RWPE1 (cell line): ENCODE measurements at regions not wholly inside any gene's neighbourhood (a gene's known extent, or its start where the extent isn't known, plus 50 kb on each side); places are given as distances from the start of the nearest gene placed in this dataset.

Source experiments
- CTCF ChIA-PET: fragments of 350-600 bp; sonication (Branson Sonifier 250); formaldehyde crosslinking; extraction: SDS; loops from one replicate; lab custom pipeline; 2021; lab: Yijun Ruan, JAX
- POLR2A ChIA-PET: fragments of 400-600 bp; formaldehyde crosslinking; extraction: SDS; loops from one replicate; lab custom pipeline; 2020; ENCODE audit warnings: antibody characterized with exemption; ENCODE audit not compliant: low non-redundant PET; lab: Yijun Ruan, JAX
- DNase-seq: peaks from one replicate; pipeline ENCODE4 v3.0.0; 2012; ENCODE audit warnings: low spot score
- H3K27ac ChIP-seq: fragments of 450-650 bp; 2 replicates; pipeline ENCODE4 v1.5.1; 2017
- CTCF ChIP-seq: fragments of 450-650 bp; conservative IDR thresholded peaks from 2 replicates; pipeline ENCODE4 v1.5.1; 2017; ENCODE audit warnings: low read depth, mild to moderate bottlenecking

GRCh38 chr5:93249651-93250289, 331.2 kb downstream of the NR2F1-AS1 start:
- CTCF ChIA-PET, result no interaction called here
- peak; percentile 34 for DNase-seq
- POLR2A ChIA-PET, result no interaction called here
- TF ChIP-seq CTCF, result no peak
- H3K27ac ChIP-seq, result no peak overlapping the region

GRCh38 chr5:93247105-93247504, 333.9 kb downstream of the NR2F1-AS1 start:
- CTCF ChIA-PET, result no interaction called here
- H3K27ac ChIP-seq, result no peak overlapping the region
- no peak for DNase-seq

GRCh38 chr5:93246090-93246855, 334.7 kb downstream of the NR2F1-AS1 start:
- H3K27ac ChIP-seq, result no peak overlapping the region
- ChIA-PET CTCF (no interaction called here), POLR2A (no interaction called here)

More at GRCh38 chr5:93247105-93247504, 333.9 kb downstream of the NR2F1-AS1 start:
- POLR2A ChIA-PET, result no interaction called here
- no peak for TF ChIP-seq CTCF

GRCh38 chr5:93245226-93245625, 335.8 kb downstream of the NR2F1-AS1 start:
- POLR2A ChIA-PET, result no interaction called here
- TF ChIP-seq CTCF, result no peak
- CTCF ChIA-PET, result interaction anchor here (0.7 kb wide), 1 partner anchor 278 kb away, joined by 5 read pairs; no protein-coding TSS in a partner anchor
- no peak overlapping the region for H3K27ac ChIP-seq
- no peak for DNase-seq

More at GRCh38 chr5:93246090-93246855, 334.7 kb downstream of the NR2F1-AS1 start:
- no peak for DNase-seq
- TF ChIP-seq CTCF, result no peak

- CTCF ChIA-PET, result no interaction called here
- TF ChIP-seq CTCF, result no peak
Measured at GRCh38 chr5:93243481-93243880, 337.5 kb downstream of the NR2F1-AS1 start.

GRCh38 chr5:93240228-93240834, 340.7 kb downstream of the NR2F1-AS1 start:
- ChIA-PET CTCF (interaction anchor here (0.6 kb wide), 1 partner anchor 851 kb away, joined by 3 read pairs; no protein-coding TSS in a partner anchor), POLR2A (no interaction called here)
- H3K27ac ChIP-seq, result no peak overlapping the region
- TF ChIP-seq CTCF, result no peak
- no peak for DNase-seq

More at GRCh38 chr5:93243481-93243880, 337.5 kb downstream of the NR2F1-AS1 start:
- no peak for DNase-seq
- POLR2A ChIA-PET, result no interaction called here
- no peak overlapping the region for H3K27ac ChIP-seq
